ENCODE measurements at regions not wholly inside any gene's neighbourhood (a gene's known extent, or its start where the extent isn't known, plus 50 kb on each side); places are given as distances from the start of the nearest gene placed in this dataset.
"Not testable (repeated sequence)": the region's sequence is repeated elsewhere in the genome, so short reads cannot be mapped to it uniquely, and the experiment has no call there.

DNA sequence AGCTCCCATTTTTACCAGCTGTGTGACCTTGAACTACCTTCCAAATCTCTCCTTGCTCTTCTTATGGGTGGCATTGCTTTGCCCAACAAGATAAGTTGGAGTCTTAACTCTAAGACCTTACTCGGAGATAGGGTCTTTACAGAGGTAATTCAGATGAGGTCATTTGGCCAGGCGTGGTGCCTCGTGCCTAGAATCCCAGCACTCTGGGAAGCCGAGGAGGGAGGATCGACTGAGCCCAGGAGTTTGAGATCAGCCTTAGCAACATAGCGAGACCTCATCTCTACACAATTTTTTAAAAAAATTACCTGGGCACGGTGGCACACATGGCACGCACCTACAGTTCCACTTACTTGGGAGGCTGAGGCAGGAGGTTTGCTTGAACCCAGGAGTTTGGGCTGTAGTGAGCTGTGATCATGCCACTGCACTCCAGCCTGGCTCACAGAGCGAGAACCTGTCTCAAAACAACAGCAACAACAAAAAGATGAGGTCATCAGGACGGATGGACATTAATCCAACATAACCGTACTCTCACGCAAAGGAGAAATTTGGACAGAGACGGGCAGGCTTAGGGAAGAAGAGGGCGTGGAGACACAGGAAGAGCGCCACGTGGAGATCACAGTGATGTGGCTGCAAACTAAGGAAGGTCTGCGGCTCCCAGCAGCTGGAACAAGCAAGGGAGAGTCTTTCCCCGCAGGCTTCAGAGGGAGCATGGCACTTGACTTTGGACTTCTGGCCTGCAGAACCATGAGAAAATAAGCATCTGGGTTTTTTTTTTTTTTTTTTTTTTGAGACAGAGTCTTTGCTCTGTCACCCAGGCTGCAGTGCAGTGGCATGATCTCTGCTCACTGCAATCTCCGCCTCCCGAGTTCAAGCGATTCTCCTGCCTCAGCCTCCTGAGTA, 122.3 kb upstream of the CARD11 start:
- DNase-seq: no peak

DNA sequence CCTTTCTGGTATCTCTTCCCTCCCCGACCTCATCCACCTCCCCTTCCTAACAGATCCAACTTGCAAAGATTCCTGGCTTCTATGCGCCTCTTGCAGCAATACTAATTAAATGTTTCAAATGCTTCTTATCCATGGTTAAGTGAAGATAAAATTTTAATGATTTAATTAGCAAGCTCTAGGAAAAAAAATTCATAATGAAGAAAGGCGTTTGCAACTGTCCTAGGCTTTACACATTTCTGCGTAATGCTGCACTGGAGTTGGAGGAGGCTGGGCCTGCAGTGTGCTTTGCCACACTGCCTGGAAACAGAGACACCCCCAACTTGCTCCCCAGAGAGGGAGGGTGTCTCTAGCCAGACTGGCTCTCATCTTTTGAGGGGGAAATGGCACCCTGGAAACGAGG, 123.9 kb upstream of the CARD11 start:
- DNase-seq: no peak

DNA sequence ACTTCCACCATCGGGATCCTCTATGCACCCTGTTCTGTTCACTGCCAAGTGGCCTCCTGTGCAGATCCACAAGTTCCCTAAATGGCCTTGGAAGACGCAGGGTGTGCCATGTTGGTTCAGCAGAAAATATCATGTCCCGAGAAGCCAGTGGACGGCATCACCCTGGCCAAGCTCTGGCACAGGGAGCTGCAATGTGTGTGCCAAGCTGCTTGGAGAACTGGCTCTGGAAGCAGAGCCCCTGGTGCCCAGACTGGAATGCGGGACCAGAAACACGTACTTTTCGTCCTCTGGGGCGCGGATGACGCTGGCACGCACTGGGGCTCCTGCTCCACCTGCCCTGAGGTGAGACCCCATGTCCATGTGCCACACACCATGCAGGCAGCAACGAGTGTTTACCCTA, 124.7 kb upstream of the CARD11 start:
- no peak for DNase-seq

DNA sequence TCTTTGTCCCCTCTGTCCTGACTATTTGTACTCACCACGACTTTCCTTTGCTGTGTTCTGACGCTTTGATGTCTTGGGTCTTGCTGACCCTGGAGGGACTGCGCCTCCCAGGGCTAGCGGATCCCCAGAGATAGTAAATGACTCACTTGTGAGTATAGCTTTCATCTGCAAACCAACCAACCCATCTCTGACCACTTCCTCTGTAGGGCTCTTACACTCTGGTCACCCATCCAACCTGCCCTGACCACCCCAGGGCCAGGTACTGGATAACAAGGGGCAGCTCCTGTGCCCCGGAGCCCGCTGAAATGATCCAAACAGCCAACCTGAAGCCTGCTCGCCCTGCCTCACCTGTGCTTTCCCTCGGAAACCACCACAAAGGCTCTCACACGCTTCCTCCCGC, 125.2 kb upstream of the CARD11 start:
- DNase-seq: no peak

DNA sequence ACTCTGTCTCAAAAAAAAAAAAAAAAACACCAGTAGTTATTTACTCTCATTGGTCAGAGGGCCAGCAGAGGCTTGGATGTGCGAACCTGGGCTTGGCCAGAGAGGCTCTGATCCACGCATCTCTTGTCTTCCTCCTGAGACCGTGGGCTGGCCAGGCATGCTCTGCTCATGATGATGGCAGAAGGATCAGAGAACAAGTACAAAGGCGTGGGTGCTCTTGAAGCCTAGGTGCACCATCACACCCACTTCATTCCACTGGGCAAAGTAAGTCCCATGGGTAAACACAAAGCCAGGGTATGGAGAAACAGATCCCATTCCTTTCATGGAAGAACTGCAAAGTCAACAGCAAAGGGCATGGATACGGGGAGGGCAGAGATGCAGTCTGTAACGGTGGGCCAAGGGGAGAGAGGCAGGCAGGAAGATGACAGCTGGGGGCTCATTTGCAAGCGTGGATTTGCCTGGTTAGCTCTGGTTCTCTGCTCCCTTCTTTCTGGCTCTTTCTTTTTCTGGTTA, 128.2 kb upstream of the SDK1 start:
- DNase-seq: no peak

DNA sequence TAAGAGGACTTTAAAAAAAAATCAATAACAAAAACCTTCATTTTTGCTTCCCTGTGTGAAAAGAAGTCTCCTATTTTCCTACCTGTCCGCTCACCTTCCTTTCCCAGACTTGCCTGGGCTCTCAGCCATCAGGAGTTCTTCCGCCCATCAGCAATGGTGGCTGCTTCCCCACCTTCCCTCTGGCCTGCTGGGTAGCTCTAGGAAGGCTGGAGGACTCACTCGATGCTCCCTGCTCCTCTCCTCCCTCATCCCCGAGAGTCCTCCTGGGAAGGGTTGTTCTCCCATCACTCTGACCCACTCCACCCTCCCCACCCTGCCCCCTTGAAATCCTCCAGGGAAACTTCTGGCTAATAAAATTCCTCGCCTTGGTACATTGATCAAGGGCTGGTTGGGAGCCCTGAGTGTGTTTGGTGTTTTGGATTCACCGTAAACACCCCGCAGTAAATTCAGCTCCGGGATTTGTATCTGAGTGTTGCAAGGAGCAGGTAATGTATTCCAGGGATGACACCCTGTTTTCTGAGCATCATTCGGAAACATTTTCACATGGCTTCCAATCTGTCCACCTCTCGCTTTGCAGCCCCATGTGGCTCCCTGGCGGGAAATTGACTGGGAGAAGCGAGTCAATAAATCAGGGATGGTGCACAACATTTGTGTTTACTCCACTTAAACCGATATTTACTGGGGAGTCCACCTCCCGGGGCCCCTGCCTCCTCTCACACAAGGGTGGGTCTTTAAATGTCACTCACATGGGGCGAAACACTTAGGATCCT, 126.4 kb upstream of the SDK1 start:
- no peak for DNase-seq

DNA sequence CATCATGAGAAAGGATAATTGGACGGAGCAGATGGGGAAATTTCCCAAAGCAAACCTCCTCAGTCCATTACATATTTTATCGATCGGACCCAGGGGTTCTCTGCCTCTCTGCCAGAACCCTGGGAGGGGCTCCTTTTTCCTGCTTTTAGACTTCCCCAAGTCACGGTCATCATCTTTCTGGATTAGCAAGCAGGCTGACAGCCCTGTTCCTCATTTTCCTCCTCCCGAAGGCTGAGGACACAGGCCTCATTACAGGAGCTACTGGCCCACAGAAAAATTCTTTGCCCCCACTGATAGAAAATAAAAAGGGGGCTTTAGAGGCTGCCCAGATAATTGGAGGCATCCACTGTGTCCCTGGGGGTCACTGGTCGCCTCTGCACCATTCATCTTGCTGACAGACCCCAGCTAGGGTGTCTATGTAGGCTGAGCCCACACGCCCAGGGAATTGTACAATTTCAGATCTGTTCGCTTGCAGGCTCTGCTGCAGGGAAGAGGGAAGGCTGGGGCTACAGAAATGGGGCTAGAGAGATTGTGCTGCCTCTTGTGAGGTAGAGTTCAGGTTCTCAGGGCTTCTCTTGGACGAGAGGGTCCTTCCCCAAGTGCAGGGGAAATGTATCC, 125.7 kb upstream of the SDK1 start:
- DNase-seq: no peak

DNA sequence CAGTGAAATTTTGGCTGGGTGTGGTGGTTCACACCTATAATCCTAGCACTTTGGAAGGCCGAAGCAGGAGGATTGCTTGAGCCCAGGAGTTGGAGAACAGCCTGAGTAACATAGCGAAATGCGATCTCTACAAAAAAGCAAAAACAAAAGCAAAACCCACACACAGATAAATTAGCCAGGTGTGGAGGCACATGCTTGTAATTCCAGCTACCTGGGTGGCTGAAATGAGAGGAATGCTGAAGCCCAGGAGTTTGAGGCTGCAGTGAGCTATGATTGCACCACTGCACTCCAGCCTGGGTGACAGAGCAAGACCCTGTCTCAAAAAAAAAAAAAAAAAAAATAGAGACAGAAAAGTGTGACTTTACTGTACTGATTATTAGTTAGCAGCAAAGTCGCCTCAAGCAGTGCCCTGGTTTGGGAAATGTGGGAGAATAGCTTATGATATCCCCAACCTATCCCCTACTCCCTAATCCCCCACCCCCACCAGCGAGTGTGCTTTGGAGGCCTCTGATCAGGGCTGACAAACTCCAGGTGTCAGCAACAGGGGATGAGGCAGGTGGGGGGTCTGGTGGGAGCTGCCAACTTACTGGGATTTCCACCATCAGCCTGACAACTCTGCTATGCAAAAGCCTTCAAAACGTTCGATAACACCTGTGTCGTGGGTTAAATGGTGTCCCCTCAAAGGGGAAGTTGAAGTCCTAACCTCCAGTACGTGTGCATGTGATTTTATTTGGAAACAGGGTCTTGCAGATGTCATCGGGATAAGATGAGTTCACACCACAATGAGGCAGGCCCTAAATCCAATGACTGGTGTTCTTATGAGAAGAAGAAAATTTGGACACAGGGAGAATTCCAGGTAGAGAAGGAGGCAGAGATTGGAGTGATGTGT, 124.7 kb upstream of the SDK1 start:
- no peak for DNase-seq

DNA sequence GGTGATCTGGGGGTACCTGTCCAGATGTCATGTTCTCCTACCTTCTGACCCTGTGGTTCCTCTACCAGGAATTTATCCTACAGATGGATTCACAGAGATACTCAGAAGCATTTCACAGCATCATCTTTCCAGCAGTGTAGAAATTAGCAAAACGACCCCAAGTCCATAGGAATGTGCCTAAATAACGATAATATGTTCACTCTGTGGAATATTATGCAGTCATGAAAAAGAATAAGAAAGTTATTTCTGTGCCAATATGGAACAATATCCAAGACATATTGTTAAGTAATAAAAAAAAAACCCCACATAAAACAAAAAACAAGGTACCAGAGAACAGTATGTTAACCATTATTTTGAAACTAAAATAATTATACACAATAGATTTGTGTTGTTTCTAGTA, 123.8 kb upstream of the SDK1 start:
- no peak for DNase-seq

DNA sequence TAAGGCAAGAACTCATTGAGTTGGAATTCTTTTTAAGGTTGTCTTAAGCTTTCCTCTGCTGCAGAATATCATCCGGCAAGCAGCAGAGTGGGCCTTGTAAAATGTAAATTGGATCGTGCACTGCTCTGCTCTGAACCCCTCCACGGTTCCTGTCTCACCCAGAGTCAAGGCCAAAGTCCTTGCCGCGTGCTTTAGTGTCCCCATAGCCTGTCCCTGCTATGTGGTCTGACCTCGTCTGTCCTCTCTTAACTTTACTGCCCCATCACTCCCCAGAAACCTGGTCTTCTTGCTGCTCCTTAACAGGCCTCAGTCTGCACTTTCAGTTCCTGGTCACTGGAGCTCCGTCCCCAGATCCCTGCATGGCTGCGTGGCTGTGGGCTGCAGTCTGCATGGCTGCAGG, 121.6 kb upstream of the SDK1 start:
- no peak for DNase-seq

DNA sequence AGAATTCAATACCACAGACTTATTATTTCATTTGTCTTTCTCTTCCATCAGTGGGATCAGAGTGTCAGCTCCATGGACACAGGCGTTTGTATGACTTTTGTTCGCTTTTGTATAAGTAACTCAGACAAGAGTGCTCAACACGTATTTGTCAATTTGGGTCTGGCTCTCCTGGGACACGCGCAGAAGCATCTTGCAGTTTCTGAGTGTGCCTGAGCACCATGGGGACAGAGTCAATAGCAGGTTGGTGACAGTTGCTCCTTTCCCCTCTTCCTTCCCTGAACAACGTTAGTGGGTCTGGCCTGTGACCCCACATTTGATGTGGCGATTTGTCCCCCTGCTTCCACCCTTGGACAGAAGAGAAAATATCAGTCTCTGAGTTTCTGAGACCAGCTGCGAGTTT, 120.4 kb upstream of the SDK1 start:
- no peak for DNase-seq

DNA sequence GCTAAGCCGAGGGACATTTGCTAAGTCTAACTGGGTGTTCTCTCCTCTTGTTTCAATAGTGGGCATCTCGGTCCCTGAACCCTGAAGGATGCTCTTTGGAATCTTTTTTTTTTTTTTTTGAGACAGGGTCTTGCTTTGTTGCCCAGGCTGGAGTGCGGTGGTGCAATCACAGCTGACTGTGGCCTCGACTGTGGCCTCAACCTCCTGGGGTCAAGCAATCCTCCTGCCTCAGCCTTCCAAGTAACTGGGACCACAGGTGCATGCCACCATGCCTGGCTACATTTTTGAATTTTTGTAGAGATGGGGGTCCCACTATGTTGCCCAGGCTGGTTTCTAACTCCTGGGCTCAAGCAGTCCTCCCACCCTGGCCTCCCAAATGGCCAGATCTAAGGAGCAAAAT, 119.0 kb upstream of the SDK1 start:
- not testable (repeated sequence) for DNase-seq

DNA sequence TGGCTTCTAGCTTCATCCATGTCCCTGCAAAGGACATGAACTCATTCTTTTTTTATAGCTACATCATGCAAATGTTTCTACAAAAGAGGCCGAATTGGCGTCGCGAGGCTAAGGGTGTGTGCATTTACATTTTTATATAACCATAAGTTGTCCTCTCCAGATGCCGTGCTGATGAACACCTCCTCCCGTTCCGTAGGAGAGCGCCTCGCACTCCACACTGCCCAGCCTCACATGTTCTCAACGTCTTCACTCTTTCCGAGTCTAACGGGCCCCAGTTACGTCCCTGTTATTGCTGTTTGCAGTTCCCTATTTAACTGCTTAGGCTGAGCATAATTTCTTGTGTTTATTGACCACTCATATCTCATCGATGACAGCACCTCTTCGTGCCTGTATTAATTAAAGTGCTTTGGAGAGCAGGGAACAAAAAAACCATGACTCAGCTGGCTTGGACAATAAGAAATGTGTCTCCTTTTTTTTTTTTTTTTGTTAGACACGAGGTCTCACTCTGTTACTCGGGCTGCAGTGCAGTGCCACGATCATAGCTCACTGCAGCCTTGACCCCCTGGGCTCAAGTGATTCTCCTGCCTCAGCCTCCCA, 113.5 kb upstream of the SDK1 start:
- DNase-seq: no peak

DNA sequence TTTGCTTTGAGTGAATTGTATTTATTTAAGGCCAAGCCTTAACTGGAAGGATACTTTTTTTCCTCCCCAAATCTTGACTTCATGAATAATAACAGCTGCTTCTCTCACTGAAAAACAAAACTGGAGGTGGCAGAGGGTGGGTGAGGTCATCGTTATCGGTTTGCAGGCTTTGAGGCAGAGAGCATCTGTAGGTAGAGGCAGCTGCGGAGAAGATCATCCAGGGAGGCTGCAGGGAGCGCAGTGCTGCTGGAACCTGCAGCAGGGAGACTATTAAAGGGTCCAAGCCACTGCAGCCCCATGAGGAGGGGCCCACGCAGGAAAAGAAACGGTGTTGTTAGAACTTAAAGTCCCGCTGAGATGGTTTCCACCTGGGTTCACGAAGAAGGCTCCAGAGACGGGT, 112.1 kb upstream of the SDK1 start:
- DNase-seq: no peak

DNA sequence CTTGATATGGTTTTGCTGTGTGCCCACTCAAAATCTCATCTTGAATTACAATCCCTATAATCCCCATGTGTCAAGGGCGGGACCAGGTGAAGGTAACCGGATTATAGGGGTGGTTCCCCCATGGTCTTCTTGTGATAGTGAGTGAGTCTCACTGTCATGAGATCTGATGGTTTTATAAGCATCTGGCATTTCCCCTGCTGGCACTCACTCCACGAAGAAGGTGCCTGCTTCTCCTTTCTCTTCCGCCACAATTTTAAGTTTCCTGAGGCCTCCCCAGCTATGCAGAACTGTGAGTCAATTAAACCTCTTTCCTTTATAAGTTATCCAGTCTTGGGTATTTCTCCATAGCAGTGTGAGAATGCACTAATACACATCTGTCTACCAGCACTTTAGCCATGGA, 109.5 kb upstream of the SDK1 start:
- no peak for DNase-seq

DNA sequence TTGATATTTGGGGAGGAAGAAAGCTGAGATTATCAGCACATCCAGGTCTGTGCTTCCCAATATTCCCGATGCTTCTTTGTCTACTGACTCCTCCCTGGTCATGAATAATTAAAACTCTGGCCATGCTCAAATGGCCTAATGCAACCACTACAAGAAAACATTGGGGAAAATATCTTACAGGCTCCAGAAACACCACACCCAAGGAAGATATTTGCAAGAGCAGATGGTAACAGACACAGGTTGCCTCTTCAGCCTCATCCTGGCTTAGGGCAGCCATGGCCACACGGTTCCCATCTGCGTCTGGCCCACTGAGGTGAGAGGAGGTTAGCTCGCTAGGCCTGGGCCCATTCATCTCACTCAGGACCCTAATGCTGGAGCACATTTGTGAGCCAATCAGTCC, 108.4 kb upstream of the SDK1 start:
- no peak for DNase-seq

DNA sequence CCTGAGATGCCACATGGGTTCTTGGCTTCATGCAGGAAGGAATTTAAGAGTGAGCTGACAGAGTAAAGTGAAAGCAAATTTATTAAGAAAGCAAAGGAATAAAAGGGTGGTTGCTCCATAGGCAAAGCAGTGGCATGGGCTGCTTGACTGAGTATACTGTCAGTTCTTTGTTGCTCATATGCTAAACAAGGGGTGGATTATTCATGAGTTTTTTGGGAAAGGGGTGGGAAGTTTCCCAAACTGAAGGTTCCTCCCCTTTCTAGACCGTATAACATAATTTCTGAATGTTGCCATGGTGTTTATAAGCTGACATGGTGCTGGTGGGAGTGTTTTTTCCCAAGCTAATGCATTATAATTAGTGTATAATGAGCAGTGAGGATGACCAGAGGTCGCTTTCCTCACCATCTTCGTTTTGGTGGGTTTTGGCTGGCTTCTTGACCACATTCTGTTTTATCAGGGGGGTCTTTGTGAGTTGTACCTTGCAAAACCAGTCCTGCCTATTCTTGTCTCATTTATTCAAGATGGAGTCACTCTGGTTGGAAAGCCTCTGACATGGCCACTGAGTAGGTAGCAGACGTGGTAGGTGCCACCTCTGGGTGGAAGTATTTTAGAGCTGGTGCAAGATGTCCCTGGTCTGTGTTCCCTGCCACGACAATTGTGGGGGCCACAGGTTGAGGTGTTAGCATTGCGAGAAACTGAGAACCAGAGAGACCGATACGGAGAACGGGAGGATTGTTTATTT, 107.5 kb upstream of the SDK1 start:
- DNase-seq: no peak

DNA sequence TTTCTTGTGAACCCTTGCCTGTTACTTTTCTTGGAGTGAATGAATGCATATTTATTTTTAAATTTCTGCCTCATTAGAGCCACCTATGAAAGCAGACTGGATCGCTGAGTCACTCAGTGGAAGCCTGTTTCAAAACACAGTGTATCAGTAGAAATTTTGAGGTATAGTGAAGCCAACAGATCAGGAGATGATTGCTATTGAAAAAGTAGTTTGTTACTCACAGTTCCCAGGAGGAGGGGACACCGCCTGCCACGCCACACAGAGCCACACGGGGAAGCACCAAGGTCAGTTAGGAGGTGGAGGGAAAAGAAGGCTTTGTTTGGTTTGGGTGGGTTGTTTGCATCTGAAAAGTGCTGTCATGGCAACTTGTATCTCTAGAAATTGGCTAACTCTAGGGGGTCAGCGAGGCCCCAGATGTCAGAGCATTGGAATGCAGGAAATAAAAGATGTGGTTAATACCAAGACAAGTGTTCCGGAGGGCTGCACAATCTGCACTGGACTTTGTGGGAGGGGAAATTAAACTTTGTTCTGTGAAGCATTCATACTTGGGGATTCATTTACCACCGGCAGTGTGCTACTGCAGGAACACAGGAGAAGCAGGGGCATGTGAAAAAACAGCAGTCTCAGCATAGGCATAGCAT, 106.4 kb upstream of the SDK1 start:
- no peak for DNase-seq

DNA sequence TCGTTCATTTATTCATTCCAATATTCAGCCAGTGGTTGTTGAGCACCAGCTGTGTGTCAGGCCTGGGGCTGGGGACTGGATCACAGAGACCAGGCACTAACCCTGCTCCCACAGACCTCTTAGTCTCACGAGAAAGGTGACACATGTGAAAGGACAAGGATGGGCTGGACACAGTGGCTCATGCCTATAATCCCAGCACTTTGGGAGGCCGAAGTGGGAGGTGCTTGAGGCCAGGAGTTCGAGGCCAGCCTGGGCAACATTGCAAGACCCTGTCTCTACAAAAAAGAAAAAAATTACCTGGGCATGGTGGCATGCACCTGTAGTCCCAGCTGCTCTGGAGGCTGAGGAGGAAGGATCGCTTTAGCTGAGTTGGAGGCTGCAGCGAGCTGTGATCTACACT, 105.9 kb upstream of the SDK1 start:
- DNase-seq: no peak

DNA sequence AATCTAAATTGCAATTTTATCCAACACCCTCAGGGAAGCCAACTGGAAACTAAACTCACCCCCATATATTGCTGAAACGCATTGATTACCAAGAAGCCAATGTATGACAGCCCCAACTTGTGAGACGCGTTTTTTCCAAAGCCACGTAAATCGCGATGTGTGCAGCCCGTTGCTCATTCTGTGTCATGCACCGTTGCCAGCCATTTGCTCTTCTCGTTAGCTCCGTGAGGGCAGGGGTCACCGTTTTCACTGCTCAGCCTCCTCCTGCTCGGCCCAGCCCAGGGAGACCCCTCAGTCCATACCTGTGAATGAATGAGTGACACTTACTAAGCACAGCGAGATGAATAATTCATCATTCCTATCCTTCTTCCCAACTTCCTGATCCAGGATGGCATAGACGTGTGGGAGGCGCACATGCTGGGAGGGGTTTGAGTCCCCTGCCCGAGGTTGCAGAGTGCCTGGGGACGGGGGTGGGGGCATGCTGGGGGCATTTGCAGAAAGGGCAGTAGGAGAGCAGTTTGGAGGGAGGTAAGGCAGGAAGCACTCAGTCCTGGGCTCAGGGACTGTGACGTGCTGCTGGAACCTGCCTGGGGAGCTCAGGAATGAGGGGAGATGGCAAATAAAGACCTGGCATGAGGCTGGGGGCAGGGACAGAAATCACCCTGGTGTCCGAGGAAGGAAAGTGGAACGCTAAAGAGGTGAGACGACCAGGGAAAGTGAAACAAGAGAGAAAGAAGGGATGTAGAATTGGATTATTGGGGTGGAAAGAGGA, 104.2 kb upstream of the SDK1 start:
- no peak for DNase-seq
